ENCODE measurements at regions not wholly inside any gene's neighbourhood (a gene's known extent, or its start where the extent isn't known, plus 50 kb on each side); places are given as distances from the start of the nearest gene placed in this dataset.
"Not testable (repeated sequence)": the region's sequence is repeated elsewhere in the genome, so short reads cannot be mapped to it uniquely, and the experiment has no call there.

GRCh38 chr13:105847527-105848291, 687.8 kb downstream of the EFNB2 start:
- Histone ChIP-seq H3K27ac (no peak overlapping the region), H3K4me1 (no peaks in the 10 kb centered on the region), H3K4me3 (no peak overlapping the region), H3K9me3 (no peaks in the 10 kb centered on the region), H3K36me3 (no peaks in the 10 kb centered on the region), H3K27me3 (no peaks in the 10 kb centered on the region)
- no peak for TF ChIP-seq CTCF (IDR thresholded peaks at IDR 0.05)
- no peak for DNase-seq (ENCODE audit: low spot score)

GRCh38 chr13:105846923-105847322, 688.5 kb downstream of the EFNB2 start:
- no peaks in the 10 kb centered on the region for H3K36me3 ChIP-seq
- H3K4me3 ChIP-seq = no peak overlapping the region
- H3K4me1 ChIP-seq = no peaks in the 10 kb centered on the region
- H3K27ac ChIP-seq = no peak overlapping the region
- no peak for DNase-seq (ENCODE audit: low spot score)
- H3K27me3 ChIP-seq = no peaks in the 10 kb centered on the region
- no peak for TF ChIP-seq CTCF (IDR thresholded peaks at IDR 0.05)
- H3K9me3 ChIP-seq = no peaks in the 10 kb centered on the region

- DNase-seq (ENCODE audit: low spot score) = no peak
- H3K36me3 ChIP-seq = no peaks in the 10 kb centered on the region
- no peak overlapping the region for H3K27ac ChIP-seq
- no peak for TF ChIP-seq CTCF (IDR thresholded peaks at IDR 0.05)
- H3K4me3 ChIP-seq = no peak overlapping the region
- H3K9me3 ChIP-seq = no peaks in the 10 kb centered on the region
- no peaks in the 10 kb centered on the region for H3K27me3 ChIP-seq
- no peaks in the 10 kb centered on the region for H3K4me1 ChIP-seq
These were observed 694.2 kb downstream of the EFNB2 start for GRCh38 chr13:105841286-105841685.

GRCh38 chr13:105838231-105838630, 697.2 kb downstream of the EFNB2 start:
- no peak for TF ChIP-seq CTCF (IDR thresholded peaks at IDR 0.05)
- Histone ChIP-seq H3K4me1 (no peaks in the 10 kb centered on the region), H3K27me3 (no peaks in the 10 kb centered on the region), H3K9me3 (no peaks in the 10 kb centered on the region), H3K27ac (no peak overlapping the region), H3K36me3 (no peaks in the 10 kb centered on the region), H3K4me3 (no peak overlapping the region)
- no peak for DNase-seq (ENCODE audit: low spot score)

- not testable (repeated sequence) for DNase-seq (ENCODE audit: low spot score)
These were observed 698.2 kb downstream of the EFNB2 start for GRCh38 chr13:105837295-105837694.

GRCh38 chr13:105830821-105831220, 704.6 kb downstream of the EFNB2 start:
- Histone ChIP-seq H3K9me3 (no peaks in the 10 kb centered on the region), H3K4me1 (no peaks in the 10 kb centered on the region), H3K4me3 (no peak overlapping the region), H3K36me3 (no peaks in the 10 kb centered on the region), H3K27me3 (no peaks in the 10 kb centered on the region), H3K27ac (no peak overlapping the region)
- no peak for DNase-seq (ENCODE audit: low spot score)
- no peak for TF ChIP-seq CTCF (IDR thresholded peaks at IDR 0.05)

More at GRCh38 chr13:105837295-105837694, 698.2 kb downstream of the EFNB2 start:
- not testable (repeated sequence) for H3K9me3 ChIP-seq, H3K27me3 ChIP-seq, H3K4me3 ChIP-seq, H3K4me1 ChIP-seq, H3K36me3 ChIP-seq, H3K27ac ChIP-seq

Data from right atrium auricular region (tissue), 2 donors.